ENCODE measurements at regions not wholly inside any gene's neighbourhood (a gene's known extent, or its start where the extent isn't known, plus 50 kb on each side); places are given as distances from the start of the nearest gene placed in this dataset.

- DNase-seq (ENCODE audit: low read depth) = no peak
- TF ChIP-seq, protein P1, sequence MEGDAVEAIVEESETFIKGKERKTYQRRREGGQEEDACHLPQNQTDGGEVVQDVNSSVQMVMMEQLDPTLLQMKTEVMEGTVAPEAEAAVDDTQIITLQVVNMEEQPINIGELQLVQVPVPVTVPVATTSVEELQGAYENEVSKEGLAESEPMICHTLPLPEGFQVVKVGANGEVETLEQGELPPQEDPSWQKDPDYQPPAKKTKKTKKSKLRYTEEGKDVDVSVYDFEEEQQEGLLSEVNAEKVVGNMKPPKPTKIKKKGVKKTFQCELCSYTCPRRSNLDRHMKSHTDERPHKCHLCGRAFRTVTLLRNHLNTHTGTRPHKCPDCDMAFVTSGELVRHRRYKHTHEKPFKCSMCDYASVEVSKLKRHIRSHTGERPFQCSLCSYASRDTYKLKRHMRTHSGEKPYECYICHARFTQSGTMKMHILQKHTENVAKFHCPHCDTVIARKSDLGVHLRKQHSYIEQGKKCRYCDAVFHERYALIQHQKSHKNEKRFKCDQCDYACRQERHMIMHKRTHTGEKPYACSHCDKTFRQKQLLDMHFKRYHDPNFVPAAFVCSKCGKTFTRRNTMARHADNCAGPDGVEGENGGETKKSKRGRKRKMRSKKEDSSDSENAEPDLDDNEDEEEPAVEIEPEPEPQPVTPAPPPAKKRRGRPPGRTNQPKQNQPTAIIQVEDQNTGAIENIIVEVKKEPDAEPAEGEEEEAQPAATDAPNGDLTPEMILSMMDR (conservative IDR thresholded peaks at IDR 0.05; ENCODE audit: low read depth, low read length) = no peak
- H3K4me3 ChIP-seq (ENCODE audit: low read depth, low read length) = no peak overlapping the region
Measured at GRCh38 chr16:86773354-86773715, 195.0 kb downstream of the FOXL1 start.

- no peak for DNase-seq (ENCODE audit: low read depth)
- no peak overlapping the region for H3K4me3 ChIP-seq (ENCODE audit: low read depth, low read length)
- TF ChIP-seq, protein P1 (conservative IDR thresholded peaks at IDR 0.05; ENCODE audit: low read depth, low read length) = no peak
Measured at GRCh38 chr16:86774931-86775330, 196.6 kb downstream of the FOXL1 start.

- H3K4me3 ChIP-seq (ENCODE audit: low read depth, low read length) = no peak overlapping the region
- no peak for DNase-seq (ENCODE audit: low read depth)
- TF ChIP-seq, protein P1 (conservative IDR thresholded peaks at IDR 0.05; ENCODE audit: low read depth, low read length) = no peak
Measured at GRCh38 chr16:86775511-86775921, 197.2 kb downstream of the FOXL1 start.

DNA sequence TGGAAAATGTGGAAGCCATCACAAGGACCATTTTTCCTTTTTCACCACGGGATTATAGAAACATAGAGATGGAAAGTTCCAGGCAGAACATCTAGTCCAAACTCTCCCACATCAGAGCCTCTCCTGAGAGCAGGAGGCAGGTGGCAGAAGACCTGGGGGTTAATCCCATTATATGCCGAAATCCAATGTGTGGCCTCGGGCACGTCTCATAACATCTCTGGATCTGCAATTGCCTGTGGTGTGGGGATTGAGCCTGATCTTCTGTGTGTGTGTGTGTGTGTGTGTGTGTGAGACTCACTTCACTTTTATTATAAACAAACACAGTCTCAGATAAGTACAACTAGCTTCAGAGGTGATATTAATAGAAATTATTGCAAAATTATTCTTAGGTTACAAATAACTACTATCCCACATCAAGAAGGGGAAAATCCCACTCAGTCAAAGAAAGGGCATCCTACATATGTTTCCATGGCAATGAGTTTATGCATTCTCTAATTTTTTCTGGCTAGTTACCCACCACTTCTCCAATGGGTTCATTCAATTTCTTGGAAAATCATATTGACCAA is 199.1 kb downstream of the FOXL1 start:
- DNase-seq (ENCODE audit: low read depth) = peak; percentile 59
- no peak overlapping the region for H3K4me3 ChIP-seq (ENCODE audit: low read depth, low read length)
- TF ChIP-seq, protein P1 (conservative IDR thresholded peaks at IDR 0.05; ENCODE audit: low read depth, low read length) = no peak

DNA sequence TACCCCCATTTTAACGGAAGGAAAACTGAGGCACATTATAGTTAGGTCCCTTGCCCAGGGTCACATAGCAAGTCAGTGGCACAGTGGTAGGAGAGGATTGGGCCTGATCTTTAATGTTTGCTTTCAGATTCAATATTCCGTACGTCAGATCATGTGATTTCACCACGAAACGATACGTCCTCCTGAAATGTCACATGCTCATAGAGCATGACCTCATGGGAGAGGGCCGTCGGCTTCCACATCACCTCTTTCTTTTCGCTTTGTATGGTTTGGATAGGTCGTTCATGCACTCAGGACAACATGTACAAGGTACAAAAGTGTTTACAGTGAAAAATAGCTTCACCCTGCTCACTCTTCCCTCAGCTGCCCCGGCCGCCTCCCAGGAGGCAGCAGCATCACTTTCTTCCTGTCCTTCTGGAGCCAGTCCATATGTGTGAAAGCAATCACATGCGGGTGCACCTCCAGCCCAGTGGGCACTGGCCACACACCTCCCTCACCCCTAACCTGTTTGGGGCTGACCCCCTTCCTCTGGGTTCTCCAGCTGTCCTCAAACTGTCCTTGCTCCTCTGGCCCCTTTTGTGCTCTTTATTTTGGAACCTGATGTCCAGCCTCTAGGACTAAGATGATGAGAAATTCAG is 199.9 kb downstream of the FOXL1 start:
- TF ChIP-seq, protein P1 (conservative IDR thresholded peaks at IDR 0.05; ENCODE audit: low read depth, low read length) = no peak
- no peak overlapping the region for H3K4me3 ChIP-seq (ENCODE audit: low read depth, low read length)
- DNase-seq (ENCODE audit: low read depth) = no peak

DNA sequence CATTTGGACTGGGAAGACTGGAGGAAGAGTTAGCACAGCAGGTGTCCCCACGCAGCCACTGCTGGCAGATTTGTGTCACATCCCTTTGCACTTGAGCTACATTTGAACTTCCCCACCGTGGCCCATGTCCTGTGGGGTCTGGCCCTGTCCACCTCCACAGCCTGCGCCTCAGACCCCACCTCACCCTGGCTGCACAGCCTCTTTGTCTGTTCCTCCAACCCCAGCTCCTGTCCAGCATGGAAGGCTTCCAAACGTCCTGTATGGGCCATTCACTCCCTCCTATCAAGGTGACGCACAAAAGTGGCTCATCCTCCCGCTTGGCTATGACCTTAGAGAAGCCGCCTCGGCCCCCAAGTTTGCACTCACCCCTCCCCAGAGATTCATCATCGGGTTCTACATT is 200.6 kb downstream of the FOXL1 start:
- DNase-seq (ENCODE audit: low read depth) = no peak
- H3K4me3 ChIP-seq (ENCODE audit: low read depth, low read length) = no peak overlapping the region
- TF ChIP-seq, protein P1 (conservative IDR thresholded peaks at IDR 0.05; ENCODE audit: low read depth, low read length) = no peak

GRCh38 chr16:86781046-86781445 is 202.7 kb downstream of the FOXL1 start:
- no peak overlapping the region for H3K4me3 ChIP-seq (ENCODE audit: low read depth, low read length)
- TF ChIP-seq, protein P1 (conservative IDR thresholded peaks at IDR 0.05; ENCODE audit: low read depth, low read length) = no peak
- DNase-seq (ENCODE audit: low read depth) = no peak
